HEK293 (cell line): ENCODE measurements at regions not wholly inside any gene's neighbourhood (a gene's known extent, or its start where the extent isn't known, plus 50 kb on each side); places are given as distances from the start of the nearest gene placed in this dataset.

Source experiments
- CTCF ChIA-PET: fragments of 350-600 bp; formaldehyde crosslinking; extraction: SDS; loops from one replicate; lab custom pipeline; 2021; ENCODE audit warnings: antibody characterized with exemption; lab: Yijun Ruan, JAX
- POLR2A ChIA-PET: fragments of 300-600 bp; formaldehyde crosslinking; extraction: SDS; loops from one replicate; lab custom pipeline; 2020; ENCODE audit warnings: antibody characterized with exemption, inconsistent platforms; lab: Yijun Ruan, JAX
- H3K27ac ChIP-seq: fragments of 200-500 bp; sonication (Bioruptor generic); 2 replicates; pipeline ENCODE4 v1.5.1; 2014; ENCODE audit warnings: low read depth, low read length, control low read depth, inconsistent platforms; ENCODE audit errors: extremely low read depth
- H3K36me3 ChIP-seq, 2 experiments: fragments of 200-500 bp in 1 of 2; sonication (Bioruptor generic) in 1 of 2; 1 replicate in 1 of 2; 2 replicates in 1 of 2; pipeline ENCODE4 v1.5.1; 2014 to 2017; ENCODE audit warnings: inconsistent platforms in 2 of 2, low read length in 2 of 2; ENCODE audit not compliant: control insufficient read depth in 2 of 2, insufficient read depth in 1 of 2
- H3K4me1 ChIP-seq: fragments of 200-500 bp; sonication (Bioruptor generic); 2 replicates; pipeline ENCODE4 v1.5.1; 2014; ENCODE audit warnings: mild to moderate bottlenecking, low read length, inconsistent platforms; ENCODE audit not compliant: control insufficient read depth, insufficient read depth
- H3K4me3 ChIP-seq: 2 replicates; pipeline ENCODE4 v1.5.1; 2011; ENCODE audit warnings: low read depth, mild to moderate bottlenecking, control low read depth, low read length, moderate library complexity
- H3K9me3 ChIP-seq: fragments of 200-500 bp; sonication (Bioruptor generic); 2 replicates; pipeline ENCODE4 v1.5.1; 2014; ENCODE audit warnings: low read depth, low read length, inconsistent platforms; ENCODE audit not compliant: control insufficient read depth, insufficient read depth
- BCL11A ChIP-seq: fragments of 450-650 bp; formaldehyde crosslinking; IDR thresholded peaks from 2 replicates; pipeline ENCODE4 v1.5.1; 2016; ENCODE audit warnings: low read depth, missing biosample characterization, missing genetic modification characterization
- GLIS1 ChIP-seq: fragments of 450-650 bp; formaldehyde crosslinking; IDR thresholded peaks from 2 replicates; pipeline ENCODE4 v1.5.1; 2016; ENCODE audit warnings: missing biosample characterization, missing genetic modification characterization
- HIC1 ChIP-seq: fragments of 450-650 bp; formaldehyde crosslinking; IDR thresholded peaks from 2 replicates; pipeline ENCODE4 v1.5.1; 2016; ENCODE audit warnings: missing biosample characterization, missing genetic modification characterization
- KLF17 ChIP-seq: fragments of 450-650 bp; formaldehyde crosslinking; IDR thresholded peaks from 2 replicates; pipeline ENCODE4 v1.5.1; 2016; ENCODE audit warnings: missing biosample characterization, missing genetic modification characterization
- TSHZ1 ChIP-seq: fragments of 450-650 bp; formaldehyde crosslinking; IDR thresholded peaks from 2 replicates; pipeline ENCODE4 v1.5.1; 2016; ENCODE audit warnings: missing biosample characterization, missing genetic modification characterization, borderline replicate concordance
- ZBTB26 ChIP-seq: fragments of 450-650 bp; formaldehyde crosslinking; optimal IDR thresholded peaks from 2 replicates; pipeline ENCODE3; 2016; ENCODE audit warnings: missing biosample characterization, mild to moderate bottlenecking, missing genetic modification characterization
- ZBTB44 ChIP-seq: fragments of 450-650 bp; IDR thresholded peaks from 2 replicates; pipeline ENCODE4 v1.5.1; 2018; ENCODE audit warnings: missing biosample characterization, mild to moderate bottlenecking, missing genetic modification characterization
- ZEB2 ChIP-seq: fragments of 450-650 bp; formaldehyde crosslinking; IDR thresholded peaks from 2 replicates; pipeline ENCODE4 v1.5.1; 2016; ENCODE audit warnings: missing biosample characterization, missing genetic modification characterization
- ZFP41 ChIP-seq: fragments of 450-650 bp; formaldehyde crosslinking; IDR thresholded peaks from 2 replicates; pipeline ENCODE4 v1.5.1; 2016; ENCODE audit warnings: missing biosample characterization, missing genetic modification characterization, borderline replicate concordance
- ZNF280D ChIP-seq: fragments of 450-650 bp; formaldehyde crosslinking; IDR thresholded peaks from 2 replicates; pipeline ENCODE4 v1.5.1; 2016; ENCODE audit warnings: missing biosample characterization, missing genetic modification characterization
- ZNF354C ChIP-seq: fragments of 450-650 bp; formaldehyde crosslinking; IDR thresholded peaks from 2 replicates; pipeline ENCODE4 v1.5.1; 2016; ENCODE audit warnings: missing biosample characterization, missing genetic modification characterization, low read depth, borderline replicate concordance
- ZNF48 ChIP-seq: fragments of 450-650 bp; formaldehyde crosslinking; IDR thresholded peaks from 2 replicates; pipeline ENCODE4 v1.5.1; 2016; ENCODE audit warnings: missing biosample characterization, missing genetic modification characterization
- ZNF513 ChIP-seq: fragments of 450-650 bp; IDR thresholded peaks from 2 replicates; pipeline ENCODE4 v1.5.1; 2018; ENCODE audit warnings: missing biosample characterization, missing genetic modification characterization
- ZNF518A ChIP-seq: fragments of 450-650 bp; formaldehyde crosslinking; conservative IDR thresholded peaks from 2 replicates; pipeline ENCODE4 v1.5.1; 2016; ENCODE audit warnings: low read depth, missing biosample characterization, missing genetic modification characterization
- ZNF561 ChIP-seq: fragments of 450-650 bp; IDR thresholded peaks from 2 replicates; pipeline ENCODE4 v1.5.1; 2018; ENCODE audit warnings: missing biosample characterization, missing genetic modification characterization, borderline replicate concordance
- ZNF658 ChIP-seq: fragments of 450-650 bp; formaldehyde crosslinking; IDR thresholded peaks from 2 replicates; pipeline ENCODE4; 2016; ENCODE audit warnings: missing biosample characterization, missing genetic modification characterization
- ZNF830 ChIP-seq: fragments of 450-650 bp; IDR thresholded peaks from 2 replicates; pipeline ENCODE4 v1.5.0; 2018; ENCODE audit warnings: missing biosample characterization, missing genetic modification characterization, low read depth, mild to moderate bottlenecking, moderate library complexity

GRCh38 chr4:133084421-133084820 lies 64.7 kb upstream of the PCDH10 start:
- no peak overlapping the region for H3K4me3 ChIP-seq
- no peaks in the 10 kb centered on the region for H3K4me1 ChIP-seq
- ChIA-PET POLR2A (no interaction called here), CTCF (interaction anchor here (0.7 kb wide), 1 partner anchor 123 kb away, joined by 3 read pairs; no protein-coding TSS in a partner anchor)
- no peaks in the 10 kb centered on the region for H3K36me3 ChIP-seq
- H3K27ac ChIP-seq: no peak overlapping the region
- no peaks in the 10 kb centered on the region for H3K9me3 ChIP-seq
- TF ChIP-seq KLF17 (tag by site-specific recombination) (no peak), GLIS1 (tag by site-specific recombination) (no peak), ZBTB44 (tag by site-specific recombination) (no peak), ZNF280D (tag by site-specific recombination) (no peak), ZEB2 (tag by site-specific recombination) (no peak), ZBTB26 (no peak), ZNF513 (no peak), ZNF830 (tag by site-specific recombination) (no peak), BCL11A (no peak), ZNF561 (no peak), ZNF658 (tag by site-specific recombination) (no peak), HIC1 (tag by site-specific recombination) (no peak), TSHZ1 (tag by site-specific recombination) (no peak), ZFP41 (tag by site-specific recombination) (no peak), ZNF354C (tag by site-specific recombination) (no peak), ZNF518A (tag by site-specific recombination) (no peak), ZNF48 (tag by site-specific recombination) (no peak)
